IgD-negative memory B cell (primary cell): ENCODE measurements at regions not wholly inside any gene's neighbourhood (a gene's known extent, or its start where the extent isn't known, plus 50 kb on each side); places are given as distances from the start of the nearest gene placed in this dataset.

Source experiments
- H3K27ac Mint-ChIP-seq, 3 donors: one replicate each; pipeline ENCODE4 v1.8.0; 2020 to 2022; ENCODE audit warnings: mild to moderate bottlenecking in 3 of 3, mixed read lengths in 3 of 3, moderate library complexity in 1 of 3
- H3K27me3 Mint-ChIP-seq: one replicate; pipeline ENCODE4 v1.8.0; 2021; ENCODE audit warnings: mixed read lengths
- H3K36me3 Mint-ChIP-seq: one replicate; pipeline ENCODE4 v1.8.0; 2020; ENCODE audit warnings: mild to moderate bottlenecking, mixed read lengths
- H3K4me1 Mint-ChIP-seq, 3 donors: one replicate each; pipeline ENCODE4 v1.8.0; 2020 to 2022; ENCODE audit warnings: mixed read lengths in 3 of 3, mild to moderate bottlenecking in 1 of 3
- H3K4me3 Mint-ChIP-seq, 4 donors: one replicate each; pipeline ENCODE4 v1.8.0; 2020 to 2022; ENCODE audit warnings: mild to moderate bottlenecking in 4 of 4, mixed read lengths in 4 of 4, moderate library complexity in 3 of 4
- H3K9me3 Mint-ChIP-seq, 3 donors: one replicate each; pipeline ENCODE4 v1.8.0; 2020 to 2021; ENCODE audit warnings: mixed read lengths in 3 of 3, mild to moderate bottlenecking in 1 of 3

DNA sequence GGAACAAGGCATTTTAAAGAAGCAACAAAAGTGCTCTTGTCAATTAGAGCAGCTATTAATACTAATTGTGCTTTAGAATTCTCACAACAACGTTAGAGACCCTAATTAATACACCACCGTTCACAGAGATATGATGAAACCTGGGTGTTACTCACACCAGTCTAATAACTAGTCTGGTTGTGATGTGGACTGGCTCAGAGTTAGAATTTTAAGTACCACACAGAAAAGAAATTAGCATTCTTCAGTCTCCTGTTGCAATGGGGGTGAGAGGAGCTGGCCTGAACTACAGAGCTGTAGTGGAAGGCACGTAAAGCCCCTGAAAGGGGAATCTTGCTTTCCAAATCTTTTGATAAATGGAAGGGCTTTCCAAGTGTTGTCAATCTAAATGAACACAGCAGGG, 240.8 kb upstream of the TOX3 start:
- H3K27me3 Mint-ChIP-seq: no peaks in the 10 kb centered on the region
- H3K27ac Mint-ChIP-seq: no peak overlapping the region
- no peaks in the 10 kb centered on the region for H3K4me1 Mint-ChIP-seq
- H3K9me3 Mint-ChIP-seq: peaks cover 0 to 3% (median 1%) of the 10 kb centered on the region in 3 donors
- no peaks in the 10 kb centered on the region for H3K36me3 Mint-ChIP-seq
- H3K4me3 Mint-ChIP-seq: no peak overlapping the region

DNA sequence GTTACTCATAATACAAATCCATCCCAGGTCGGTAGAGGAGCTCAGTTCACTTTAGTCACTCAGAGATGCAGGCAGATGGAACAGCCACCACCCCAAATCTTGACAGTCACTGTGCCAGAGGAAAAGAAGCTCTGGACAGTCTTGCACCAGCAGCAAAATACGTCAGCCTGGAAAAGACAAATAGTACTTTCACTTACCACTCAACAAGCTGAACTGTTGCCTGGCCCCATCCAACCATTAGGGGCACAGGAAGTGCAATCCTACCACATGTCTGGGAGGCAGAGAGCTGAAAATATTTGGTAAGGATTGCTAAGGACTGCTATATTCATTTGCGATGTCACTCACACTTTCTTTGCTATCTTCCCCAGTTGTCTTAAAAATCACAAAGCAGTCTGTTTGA, 239.1 kb upstream of the TOX3 start:
- peaks cover 0 to 3% (median 0%) of the 10 kb centered on the region in 3 donors for H3K9me3 Mint-ChIP-seq
- H3K4me1 Mint-ChIP-seq: no peaks in the 10 kb centered on the region
- H3K4me3 Mint-ChIP-seq: no peak overlapping the region
- no peak overlapping the region for H3K27ac Mint-ChIP-seq
- no peaks in the 10 kb centered on the region for H3K27me3 Mint-ChIP-seq
- no peaks in the 10 kb centered on the region for H3K36me3 Mint-ChIP-seq

DNA sequence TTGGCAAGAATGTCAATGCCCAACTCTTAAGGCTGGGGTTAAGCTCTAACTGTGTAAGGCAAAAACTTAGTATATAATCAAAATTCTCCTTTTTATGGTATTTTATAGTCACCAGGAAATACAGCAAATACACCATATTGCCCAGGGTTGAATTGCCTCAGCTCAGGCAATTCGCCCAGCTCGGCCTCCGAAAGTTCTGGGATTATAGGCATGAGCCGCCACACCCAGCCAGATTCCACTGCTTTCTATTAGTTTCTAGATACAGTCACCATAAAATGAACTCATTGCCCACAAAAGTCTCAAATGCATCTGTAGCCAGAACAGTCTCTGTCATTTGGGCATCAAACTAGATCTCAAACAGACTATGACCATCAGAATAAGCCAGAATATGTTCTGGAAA, 238.7 kb upstream of the TOX3 start:
- H3K9me3 Mint-ChIP-seq: peaks cover 0 to 1% (median 0%) of the 10 kb centered on the region in 3 donors
- H3K4me3 Mint-ChIP-seq: no peak overlapping the region
- H3K36me3 Mint-ChIP-seq: no peaks in the 10 kb centered on the region
- no peaks in the 10 kb centered on the region for H3K4me1 Mint-ChIP-seq
- no peaks in the 10 kb centered on the region for H3K27me3 Mint-ChIP-seq
- no peak overlapping the region for H3K27ac Mint-ChIP-seq

DNA sequence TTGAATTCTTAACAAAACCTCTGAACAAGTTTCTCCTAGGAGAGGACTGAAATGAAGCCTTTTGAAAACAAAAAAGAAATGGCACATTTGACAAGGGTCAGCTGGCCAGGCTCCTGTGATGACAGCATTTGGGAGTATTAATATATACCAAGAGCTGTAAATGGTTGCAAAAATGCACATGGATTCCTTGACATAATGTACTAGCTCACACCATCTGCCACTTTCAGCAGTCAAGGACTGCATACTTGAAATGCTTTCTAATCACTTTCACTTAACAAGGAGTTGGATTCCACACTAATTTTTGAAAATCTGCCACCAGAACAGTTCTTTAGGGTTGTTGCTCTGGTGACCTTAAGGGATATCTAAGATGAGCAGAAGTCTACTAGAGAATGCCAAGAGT, 236.7 kb upstream of the TOX3 start:
- Mint-ChIP-seq H3K36me3 (no peaks in the 10 kb centered on the region), H3K4me1 (no peaks in the 10 kb centered on the region)

DNA sequence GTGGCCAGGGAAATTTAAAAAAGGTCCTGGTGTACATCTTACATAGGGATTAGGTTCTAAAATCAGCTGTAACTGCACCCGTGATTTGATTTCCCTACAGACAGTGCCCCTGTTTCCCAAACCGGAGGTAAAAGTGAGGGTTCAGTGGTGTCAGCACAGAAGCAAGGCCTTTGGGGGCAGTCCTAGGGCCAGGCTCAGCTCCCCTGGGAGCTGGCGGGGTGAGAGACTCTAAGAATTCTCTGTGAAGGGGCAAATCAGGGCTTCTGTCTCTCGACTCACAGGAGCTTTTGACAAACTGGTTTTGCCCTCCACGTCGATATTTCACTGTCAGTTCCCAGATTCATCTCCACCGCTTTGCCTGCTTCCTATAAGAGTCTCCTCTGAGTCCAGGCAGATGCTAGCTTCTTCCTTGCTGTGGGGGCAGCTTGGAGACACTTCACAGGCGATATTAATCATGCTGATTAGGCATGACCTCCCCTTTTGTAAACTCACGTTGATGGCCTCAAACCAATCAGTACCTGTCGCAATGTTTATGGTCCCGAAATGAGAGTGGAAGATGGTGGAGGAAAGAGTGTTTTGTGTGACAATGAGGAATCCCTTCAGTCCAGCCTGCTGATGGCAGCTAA, 234.2 kb upstream of the TOX3 start:
- H3K27me3 Mint-ChIP-seq: no peaks in the 10 kb centered on the region
- H3K4me3 Mint-ChIP-seq: no peak overlapping the region
- no peak overlapping the region for H3K27ac Mint-ChIP-seq
- H3K4me1 Mint-ChIP-seq: no peaks in the 10 kb centered on the region
- H3K9me3 Mint-ChIP-seq: peaks cover 0 to 1% (median 0%) of the 10 kb centered on the region in 3 donors
- H3K36me3 Mint-ChIP-seq: no peaks in the 10 kb centered on the region

More for the DNA sequence above, 236.7 kb upstream of the TOX3 start:
- Mint-ChIP-seq H3K27me3 (no peaks in the 10 kb centered on the region), H3K4me3 (no peak overlapping the region), H3K9me3 (peaks cover 0 to 1% (median 0%) of the 10 kb centered on the region in 3 donors), H3K27ac (no peak overlapping the region)

DNA sequence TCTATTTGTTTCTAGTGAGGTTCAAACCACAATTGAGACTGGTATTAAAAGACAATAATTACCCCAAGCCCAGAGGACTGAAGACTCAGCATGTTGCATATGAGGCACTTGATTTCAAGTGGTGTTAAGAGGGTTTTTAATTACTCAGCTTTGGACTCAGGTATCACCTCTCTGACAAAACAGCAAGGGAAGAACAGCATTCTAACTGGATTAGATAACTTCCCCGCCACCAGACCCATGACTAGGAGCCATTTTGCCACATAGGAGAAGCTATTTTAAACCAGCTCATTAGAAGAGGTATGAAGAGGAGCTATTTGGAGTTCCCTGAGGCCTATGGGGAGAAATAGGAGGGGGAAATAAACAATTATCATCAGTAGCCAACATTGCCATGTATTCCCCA, 226.1 kb upstream of the TOX3 start:
- H3K9me3 Mint-ChIP-seq: peaks cover 0 to 3% (median 2%) of the 10 kb centered on the region in 3 donors
- no peak overlapping the region for H3K4me3 Mint-ChIP-seq
- no peaks in the 10 kb centered on the region for H3K27me3 Mint-ChIP-seq
- no peaks in the 10 kb centered on the region for H3K4me1 Mint-ChIP-seq
- H3K36me3 Mint-ChIP-seq: no peaks in the 10 kb centered on the region
- H3K27ac Mint-ChIP-seq: no peak overlapping the region

DNA sequence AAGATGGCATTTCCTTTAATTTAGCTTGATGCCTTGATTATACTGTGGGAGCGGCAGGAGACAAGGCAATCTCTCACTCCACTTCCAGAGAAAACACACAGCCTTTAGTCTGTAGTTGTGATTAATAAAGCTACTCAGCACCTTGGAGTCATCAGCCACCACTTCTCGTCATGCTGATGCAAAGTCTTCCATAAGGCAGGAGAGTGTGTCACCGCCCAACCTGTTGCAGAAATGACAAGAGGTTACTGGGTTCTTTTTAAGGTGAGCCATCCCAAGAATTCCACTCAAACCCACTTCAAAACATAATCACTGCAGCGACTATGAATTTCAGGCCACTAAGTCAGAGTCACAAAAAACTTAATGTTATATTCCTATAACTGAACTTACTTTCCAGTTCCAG, 223.9 kb upstream of the TOX3 start:
- H3K27ac Mint-ChIP-seq: no peak overlapping the region
- H3K4me3 Mint-ChIP-seq: no peak overlapping the region
- H3K4me1 Mint-ChIP-seq: no peaks in the 10 kb centered on the region
- no peaks in the 10 kb centered on the region for H3K27me3 Mint-ChIP-seq
- no peaks in the 10 kb centered on the region for H3K36me3 Mint-ChIP-seq
- peaks cover 0 to 3% (median 3%) of the 10 kb centered on the region in 3 donors for H3K9me3 Mint-ChIP-seq

DNA sequence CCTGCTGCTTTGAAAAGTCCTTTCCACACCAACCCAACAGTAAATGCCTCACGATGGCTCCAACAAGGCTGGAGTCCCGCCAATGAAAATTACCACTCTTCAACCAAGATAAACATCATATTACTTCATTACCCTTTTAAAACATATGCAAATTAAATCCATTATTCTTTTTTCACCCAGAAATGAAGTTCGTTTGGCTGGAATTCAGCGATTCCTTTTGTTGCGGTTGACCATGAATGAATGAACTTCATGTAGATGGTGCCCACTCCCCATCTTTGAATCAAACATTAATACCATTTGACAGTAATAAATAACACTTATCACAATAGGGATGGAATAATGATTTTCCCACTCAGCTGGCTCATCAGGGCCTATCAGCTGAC, 211.5 kb upstream of the TOX3 start:
- Mint-ChIP-seq H3K27me3 (no peaks in the 10 kb centered on the region), H3K27ac (no peak overlapping the region), H3K36me3 (no peaks in the 10 kb centered on the region), H3K9me3 (no peaks in the 10 kb centered on the region), H3K4me1 (no peaks in the 10 kb centered on the region), H3K4me3 (no peak overlapping the region)

DNA sequence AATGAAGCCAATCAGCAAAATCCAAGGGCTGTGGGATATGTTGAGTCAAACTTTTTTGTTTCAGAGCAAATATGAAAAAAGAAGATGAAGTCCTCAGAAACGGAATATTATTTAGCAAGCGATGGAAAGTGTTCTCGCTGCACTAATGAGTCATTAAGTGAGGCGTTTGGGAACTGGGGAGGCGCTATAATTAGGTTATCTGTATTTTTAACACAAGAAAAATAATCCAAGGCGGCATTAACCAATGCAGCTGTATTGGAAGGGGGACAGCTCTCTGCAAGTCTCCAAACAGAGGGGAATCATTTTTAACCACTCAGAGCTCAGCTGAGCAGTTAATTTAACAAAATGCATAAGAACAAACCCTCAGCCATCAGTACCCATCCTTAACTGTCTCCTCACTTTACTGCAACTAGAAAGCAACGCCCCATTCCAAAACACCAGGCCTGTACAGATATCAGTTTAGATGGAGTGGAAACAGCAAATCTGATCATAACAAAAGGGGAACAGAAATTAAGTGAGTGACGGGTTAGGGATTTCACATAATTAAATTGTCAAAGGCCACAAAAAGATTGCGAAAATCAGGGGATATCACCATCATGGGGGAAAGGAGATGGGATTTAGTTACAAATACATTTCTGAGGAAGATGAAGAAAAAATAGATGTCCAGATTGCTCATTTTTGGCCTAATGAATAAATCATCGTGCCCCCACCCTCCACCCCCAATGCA, 211.0 kb upstream of the TOX3 start:
- Mint-ChIP-seq H3K27ac (no peak overlapping the region), H3K4me3 (no peak overlapping the region), H3K27me3 (no peaks in the 10 kb centered on the region), H3K9me3 (no peaks in the 10 kb centered on the region), H3K36me3 (no peaks in the 10 kb centered on the region), H3K4me1 (no peaks in the 10 kb centered on the region)

DNA sequence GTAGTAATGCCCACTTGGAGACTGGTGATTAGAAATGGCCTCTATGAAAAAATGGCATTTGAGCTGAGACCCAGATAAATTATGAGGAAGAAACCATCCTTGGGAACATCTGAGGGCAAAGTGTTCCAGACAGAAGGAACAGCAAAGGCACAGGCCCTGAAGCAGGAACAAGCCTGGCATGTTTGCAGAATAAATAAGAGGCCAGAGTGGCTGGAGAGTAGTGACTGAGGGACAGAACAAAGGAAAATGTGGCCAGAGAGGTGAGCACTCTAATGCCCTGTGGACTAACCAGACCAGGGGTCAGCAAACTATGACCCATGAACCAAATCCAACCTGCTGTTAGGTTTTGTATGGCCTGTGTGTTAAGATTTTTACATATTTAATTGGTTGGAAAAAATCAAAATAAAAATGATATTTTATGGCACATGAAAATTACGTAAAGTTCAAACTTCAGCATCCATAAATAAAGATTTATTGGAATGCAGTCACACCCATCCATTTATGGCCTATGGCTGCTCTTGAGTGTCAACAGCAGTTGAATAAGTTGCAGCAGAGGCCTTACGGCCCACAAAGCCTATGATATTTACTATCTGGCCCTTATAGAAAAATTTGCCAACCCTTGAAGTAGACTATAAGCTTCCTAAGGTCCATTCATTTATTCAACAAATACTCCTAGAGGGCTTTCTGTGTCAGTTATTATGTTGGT, 210.0 kb upstream of the TOX3 start:
- Mint-ChIP-seq H3K27ac (no peak overlapping the region), H3K4me1 (no peaks in the 10 kb centered on the region), H3K9me3 (no peaks in the 10 kb centered on the region), H3K27me3 (no peaks in the 10 kb centered on the region), H3K36me3 (no peaks in the 10 kb centered on the region), H3K4me3 (no peak overlapping the region)

DNA sequence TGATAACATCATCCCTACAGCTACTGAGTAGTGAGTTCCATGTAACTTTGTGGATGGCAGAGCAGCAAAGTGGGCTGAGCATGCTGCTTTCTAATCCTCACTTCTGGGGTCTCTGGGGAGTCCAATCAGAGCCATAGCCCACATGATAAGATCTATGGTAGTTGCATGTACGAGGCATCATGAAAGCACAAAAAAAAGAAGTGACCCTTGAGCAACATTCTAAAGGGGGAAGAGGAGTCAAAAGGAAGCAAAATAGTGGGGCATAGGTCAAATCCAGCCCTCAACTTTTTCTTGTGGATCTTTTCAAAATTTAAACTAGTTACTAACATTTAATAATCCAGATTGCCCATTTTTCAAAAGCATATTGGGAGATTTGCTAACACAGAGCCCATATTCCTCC, 208.5 kb upstream of the TOX3 start:
- no peaks in the 10 kb centered on the region for H3K4me1 Mint-ChIP-seq
- H3K9me3 Mint-ChIP-seq: no peaks in the 10 kb centered on the region
- no peak overlapping the region for H3K4me3 Mint-ChIP-seq
- no peaks in the 10 kb centered on the region for H3K36me3 Mint-ChIP-seq
- no peaks in the 10 kb centered on the region for H3K27me3 Mint-ChIP-seq
- no peak overlapping the region for H3K27ac Mint-ChIP-seq

DNA sequence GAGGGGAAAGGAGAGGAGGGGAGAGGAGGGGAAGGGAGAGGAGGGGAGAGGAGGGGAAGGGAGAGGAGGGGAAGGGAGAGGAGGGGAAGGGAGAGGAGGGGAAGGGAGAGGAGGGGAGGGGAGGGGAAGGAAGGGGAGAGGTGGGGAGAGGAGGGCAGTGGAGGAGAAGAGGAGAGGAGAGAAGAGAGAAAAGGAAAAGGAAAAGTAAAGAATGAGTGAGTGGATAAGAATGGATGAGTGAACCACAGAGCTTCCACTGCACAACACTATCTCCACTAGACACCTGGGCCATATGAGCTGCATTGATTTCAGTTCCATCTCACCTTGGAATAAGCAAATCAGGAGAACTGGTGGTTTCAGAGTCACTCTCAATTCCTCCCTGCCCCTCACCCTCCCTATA, 204.1 kb upstream of the TOX3 start:
- Mint-ChIP-seq H3K27ac (no peak overlapping the region), H3K27me3 (no peaks in the 10 kb centered on the region), H3K4me1 (no peaks in the 10 kb centered on the region), H3K36me3 (no peaks in the 10 kb centered on the region), H3K9me3 (peaks cover 0 to 3% (median 0%) of the 10 kb centered on the region in 3 donors), H3K4me3 (no peak overlapping the region)

DNA sequence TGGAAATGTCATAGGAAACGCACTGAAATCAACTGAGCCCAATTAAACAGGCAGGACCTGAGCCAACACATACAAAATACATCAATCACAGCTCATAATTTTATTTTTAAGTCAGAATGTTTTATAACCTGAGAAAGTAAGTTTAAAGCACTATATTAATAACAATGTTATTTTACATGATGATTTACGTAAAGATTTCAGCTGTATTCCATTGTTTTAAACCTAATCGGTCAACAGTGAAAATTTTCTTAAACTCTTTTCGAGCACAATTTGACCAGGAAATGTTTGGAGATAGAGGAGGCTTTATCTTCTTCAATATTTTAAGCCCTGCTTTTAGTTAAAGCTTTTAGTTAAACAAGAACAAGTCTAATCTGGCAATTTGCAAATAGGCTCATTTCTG, 201.8 kb upstream of the TOX3 start:
- H3K36me3 Mint-ChIP-seq: no peaks in the 10 kb centered on the region
- no peaks in the 10 kb centered on the region for H3K27me3 Mint-ChIP-seq
- peaks cover 0 to 3% (median 0%) of the 10 kb centered on the region in 3 donors for H3K9me3 Mint-ChIP-seq
- no peaks in the 10 kb centered on the region for H3K4me1 Mint-ChIP-seq
- H3K4me3 Mint-ChIP-seq: no peak overlapping the region
- H3K27ac Mint-ChIP-seq: no peak overlapping the region

DNA sequence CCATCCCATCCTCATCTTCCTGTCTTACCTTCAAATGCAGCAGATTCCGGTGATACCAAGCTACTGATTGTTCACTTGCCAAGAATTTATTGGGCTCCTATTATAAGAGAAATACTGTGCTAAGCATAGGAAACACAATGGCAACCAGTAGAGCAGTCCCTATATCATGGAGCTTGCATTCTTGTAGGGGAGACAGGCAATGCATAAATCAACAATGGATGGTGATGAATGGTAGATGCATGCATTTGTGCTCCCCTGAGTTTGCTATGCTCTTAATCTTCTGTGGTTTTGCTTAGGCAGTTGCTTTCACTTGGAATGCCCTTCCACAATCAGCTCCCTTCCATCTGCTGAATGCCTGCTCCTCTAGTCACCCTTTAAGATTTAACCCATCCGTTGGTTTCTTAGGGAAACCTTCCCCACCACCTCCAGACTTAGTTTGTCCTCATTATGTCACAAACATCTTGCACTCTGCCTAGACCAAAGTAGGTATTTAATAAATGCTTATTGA, 200.2 kb upstream of the TOX3 start:
- Mint-ChIP-seq H3K4me3 (no peak overlapping the region), H3K27ac (no peak overlapping the region)

DNA sequence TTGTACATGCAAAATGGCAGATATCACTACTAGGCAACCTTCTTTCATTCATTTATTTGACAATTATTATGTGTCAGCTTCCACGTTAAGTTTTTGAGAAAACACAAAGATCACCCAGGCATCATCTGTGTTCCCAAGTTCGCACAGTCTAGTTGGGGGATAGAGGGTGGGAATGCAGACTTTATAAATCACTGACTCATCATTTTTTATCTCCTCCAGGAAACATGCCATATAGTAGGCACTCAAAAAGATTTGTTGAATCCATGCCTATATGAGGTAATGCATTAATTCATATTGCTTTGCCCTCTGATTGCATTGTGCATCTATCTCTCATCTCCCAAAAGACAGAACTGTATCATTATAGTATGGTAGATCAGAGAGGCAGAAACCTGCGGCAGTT, 196.8 kb upstream of the TOX3 start:
- H3K36me3 Mint-ChIP-seq: peaks cover 2% of the 10 kb centered on the region
- no peaks in the 10 kb centered on the region for H3K27me3 Mint-ChIP-seq

More for the DNA sequence above, 200.2 kb upstream of the TOX3 start:
- Mint-ChIP-seq H3K9me3 (peaks cover 0 to 5% (median 3%) of the 10 kb centered on the region in 3 donors), H3K4me1 (no peaks in the 10 kb centered on the region), H3K27me3 (no peaks in the 10 kb centered on the region), H3K36me3 (no peaks in the 10 kb centered on the region)

More for the DNA sequence above, 196.8 kb upstream of the TOX3 start:
- Mint-ChIP-seq H3K27ac (no peak overlapping the region), H3K9me3 (peaks cover under 1 to 13% (median 4%) of the 10 kb centered on the region in 3 donors), H3K4me1 (no peaks in the 10 kb centered on the region), H3K4me3 (no peak overlapping the region)
